ENCODE measurements at regions not wholly inside any gene's neighbourhood (a gene's known extent, or its start where the extent isn't known, plus 50 kb on each side); places are given as distances from the start of the nearest gene placed in this dataset.

GRCh38 chr2:88860421-88861075 lies 169.1 kb downstream of the RPIA start:
- CTCF ChIA-PET (ENCODE audit: unreplicated experiment) = no interaction called here
- Histone ChIP-seq H3K79me2 (ENCODE audit: insufficient read depth, low read depth, low read length) (peaks cover 74% of the 10 kb centered on the region), H3K9me2 (ENCODE audit: insufficient read depth, low read length) (no peaks in the 10 kb centered on the region), H3K4me1 (ENCODE audit: insufficient read depth, low read length, poor library complexity, severe bottlenecking) (peaks cover 28% of the 10 kb centered on the region), H3K9me3 (ENCODE audit: low read length) (no peaks in the 10 kb centered on the region), H2AFZ (ENCODE audit: low read length) (no peak overlapping the region), H3K4me2 (ENCODE audit: low read length) (peak overlapping the region; percentile 77), H4K20me1 (ENCODE audit: insufficient read depth, low read length) (peaks cover 4% of the 10 kb centered on the region; the same call in 1 of the 2 replicates), H3K4me3 (ENCODE audit: low read depth, low read length, poor library complexity, severe bottlenecking) (peak overlapping the region; percentile 100), H3K27ac (ENCODE audit: low read depth, low read length, poor library complexity, severe bottlenecking) (peak overlapping the region; percentile 100), H3K36me3 (ENCODE audit: insufficient read depth, low read length) (peaks cover 63% of the 10 kb centered on the region)
- intact Hi-C loops (cut with micrococcal nuclease; ENCODE audit: unreplicated experiment) = no loop called here
- no TSS peak for BruUV-seq (replicated peaks)
- POLR2A ChIA-PET = interaction anchor here (0.7 to 27.8 kb wide), 13 partner anchors 20 to 292 kb away, joined by 3 to 2147 read pairs (median 6); no protein-coding TSS in a partner anchor
- peak; percentile 62 for DNase-seq (ENCODE audit: low spot score)
- TF ChIP-seq CTCF (conservative IDR thresholded peaks at IDR 0.05; ENCODE audit: low read length) = no peak
- no peak for TF ChIP-seq EZH2phosphoT487 (IDR thresholded peaks at IDR 0.05; ENCODE audit: borderline replicate concordance, low read depth, low read length)

- H3K27ac ChIP-seq (ENCODE audit: low read depth, low read length, poor library complexity, severe bottlenecking) = peak overlapping the region; percentile 100
- intact Hi-C loops (cut with micrococcal nuclease; ENCODE audit: unreplicated experiment) = no loop called here
- peak overlapping the region; percentile 100 for H3K4me3 ChIP-seq (ENCODE audit: low read depth, low read length, poor library complexity, severe bottlenecking)
- no peaks in the 10 kb centered on the region for H3K9me2 ChIP-seq (ENCODE audit: insufficient read depth, low read length)
- POLR2A ChIA-PET = interaction anchor here (0.7 to 27.8 kb wide), 11 partner anchors 15 to 174 kb away, joined by 3 to 2147 read pairs (median 4); no protein-coding TSS in a partner anchor
- no peaks in the 10 kb centered on the region for H3K9me3 ChIP-seq (ENCODE audit: low read length)
- no peak for TF ChIP-seq EZH2phosphoT487 (IDR thresholded peaks at IDR 0.05; ENCODE audit: borderline replicate concordance, low read depth, low read length)
- no peak for TF ChIP-seq CTCF (conservative IDR thresholded peaks at IDR 0.05; ENCODE audit: low read length)
- H3K4me1 ChIP-seq (ENCODE audit: insufficient read depth, low read length, poor library complexity, severe bottlenecking) = peaks cover 43% of the 10 kb centered on the region
- CTCF ChIA-PET (ENCODE audit: unreplicated experiment) = interaction anchor here (0.8 kb wide), 1 partner anchor 24 kb away, joined by 3 read pairs; no protein-coding TSS in a partner anchor
- no TSS peak for BruUV-seq (replicated peaks)
- peak overlapping the region; percentile 79 for H3K4me2 ChIP-seq (ENCODE audit: low read length)
- no peaks in the 10 kb centered on the region for H4K20me1 ChIP-seq (ENCODE audit: insufficient read depth, low read length)
- peak; percentile 86 for DNase-seq (ENCODE audit: low spot score)
- peaks cover 46% of the 10 kb centered on the region for H3K79me2 ChIP-seq (ENCODE audit: insufficient read depth, low read depth, low read length)
- H2AFZ ChIP-seq (ENCODE audit: low read length) = no peak overlapping the region
- H3K36me3 ChIP-seq (ENCODE audit: insufficient read depth, low read length) = peaks cover 17% of the 10 kb centered on the region
Measured at GRCh38 chr2:88865801-88866371, 174.4 kb downstream of the RPIA start.

GRCh38 chr2:88866756-88867155 lies 175.3 kb downstream of the RPIA start:
- no peaks in the 10 kb centered on the region for H3K9me2 ChIP-seq (ENCODE audit: insufficient read depth, low read length)
- peaks cover 38% of the 10 kb centered on the region for H3K79me2 ChIP-seq (ENCODE audit: insufficient read depth, low read depth, low read length)
- TF ChIP-seq CTCF (conservative IDR thresholded peaks at IDR 0.05; ENCODE audit: low read length) (no peak), EZH2phosphoT487 (IDR thresholded peaks at IDR 0.05; ENCODE audit: borderline replicate concordance, low read depth, low read length) (no peak)
- no peaks in the 10 kb centered on the region for H3K9me3 ChIP-seq (ENCODE audit: low read length)
- no peak overlapping the region for H2AFZ ChIP-seq (ENCODE audit: low read length)
- ChIA-PET CTCF (ENCODE audit: unreplicated experiment) (no interaction called here), POLR2A (interaction anchor here (1.3 to 27.8 kb wide), 3 partner anchors 14 to 26 kb away, joined by 7 to 2147 read pairs (median 232); no protein-coding TSS in a partner anchor)
- H3K4me1 ChIP-seq (ENCODE audit: insufficient read depth, low read length, poor library complexity, severe bottlenecking) = peaks cover 51% of the 10 kb centered on the region
- peak; percentile 81 for DNase-seq (ENCODE audit: low spot score)
- intact Hi-C loops (cut with micrococcal nuclease; ENCODE audit: unreplicated experiment) = no loop called here
- peak overlapping the region; percentile 100 for H3K27ac ChIP-seq (ENCODE audit: low read depth, low read length, poor library complexity, severe bottlenecking)
- peak overlapping the region; percentile 100 for H3K4me3 ChIP-seq (ENCODE audit: low read depth, low read length, poor library complexity, severe bottlenecking)
- H4K20me1 ChIP-seq (ENCODE audit: insufficient read depth, low read length) = no peaks in the 10 kb centered on the region
- no TSS peak for BruUV-seq (replicated peaks)
- H3K4me2 ChIP-seq (ENCODE audit: low read length) = peak overlapping the region; percentile 79
- peaks cover 8% of the 10 kb centered on the region for H3K36me3 ChIP-seq (ENCODE audit: insufficient read depth, low read length)

All from OCI-LY7 (cell line).